CD14-positive monocyte (primary cell): ENCODE measurements at regions not wholly inside any gene's neighbourhood (a gene's known extent, or its start where the extent isn't known, plus 50 kb on each side); places are given as distances from the start of the nearest gene placed in this dataset.

Experiments
- DNase-seq, 3 donors: peaks; one replicate each; pipeline ENCODE4 v3.0.0-alpha.2; 2011 to 2022
- H2AFZ ChIP-seq: 2 replicates; pipeline ENCODE4 v1.6.0; 2012; ENCODE audit warnings: mild to moderate bottlenecking, low read depth, low read length, inconsistent platforms; ENCODE audit not compliant: insufficient read depth, poor library complexity, severe bottlenecking
- H3K27ac ChIP-seq, 2 donors: 1 replicate in 1 of 2; 2 replicates in 1 of 2; pipeline ENCODE4 v1.5.1; 2012 to 2013; ENCODE audit warnings: low read length in 2 of 2, control low read depth in 1 of 2, inconsistent platforms in 1 of 2, low read depth in 1 of 2, mild to moderate bottlenecking in 1 of 2
- H3K27me3 ChIP-seq, 2 donors: one replicate each; pipeline versions ENCODE4 v1.6.0 to v1.6.1; 2011 to 2013; ENCODE audit warnings: low read length in 2 of 2; ENCODE audit not compliant: control insufficient read depth in 2 of 2, insufficient read depth in 2 of 2
- H3K36me3 ChIP-seq, 2 donors: replicated peaks in 1 of 2; 1 replicate in 1 of 2; 2 replicates in 1 of 2; pipeline versions ENCODE4 v1.5.1 to v1.6.1; 2012 to 2013; ENCODE audit warnings: low read length in 2 of 2, control low read depth in 1 of 2, inconsistent platforms in 1 of 2, mild to moderate bottlenecking in 1 of 2; ENCODE audit not compliant: insufficient read depth in 2 of 2, control insufficient read depth in 1 of 2
- H3K4me1 ChIP-seq, 2 donors: 1 replicate in 1 of 2; 2 replicates in 1 of 2; pipeline versions ENCODE4 v1.5.1 to v1.6.1; 2012 to 2013; ENCODE audit warnings: low read length in 2 of 2, control low read depth in 1 of 2, inconsistent platforms in 1 of 2, mild to moderate bottlenecking in 1 of 2, moderate library complexity in 1 of 2; ENCODE audit not compliant: insufficient read depth in 2 of 2, control insufficient read depth in 1 of 2
- H3K4me2 ChIP-seq: replicated peaks from 2 replicates; pipeline ENCODE3; 2012; ENCODE audit warnings: low read length, moderate library complexity, mild to moderate bottlenecking; ENCODE audit not compliant: poor library complexity, severe bottlenecking; ENCODE audit errors: extremely low read depth
- H3K4me3 ChIP-seq, 3 experiments: fragments of 200-600 bp in 1 of 3; sonication (generic) in 1 of 3; replicated peaks in 1 of 3; 1 replicate in 2 of 3; 2 replicates in 1 of 3; pipeline ENCODE4 v1.5.1; 2011 to 2013; ENCODE audit warnings: low read length in 3 of 3, mild to moderate bottlenecking in 3 of 3, control low read depth in 2 of 3, low read depth in 2 of 3, inconsistent platforms in 1 of 3, moderate library complexity in 1 of 3
- H3K79me2 ChIP-seq: 2 replicates; pipeline ENCODE4 v1.6.0; 2012; ENCODE audit warnings: mild to moderate bottlenecking, control low read depth, inconsistent platforms, low read length, moderate library complexity; ENCODE audit not compliant: insufficient read depth
- H3K9ac ChIP-seq: 2 replicates; pipeline ENCODE4 v1.6.0; 2017; ENCODE audit warnings: low read length, mild to moderate bottlenecking; ENCODE audit not compliant: insufficient read depth, poor library complexity, severe bottlenecking
- H3K9me3 ChIP-seq, 2 donors: replicated peaks in 1 of 2; 1 replicate in 1 of 2; 2 replicates in 1 of 2; pipeline versions ENCODE4 v1.5.1 to v1.6.1; 2012 to 2013; ENCODE audit warnings: low read length in 2 of 2, control low read depth in 1 of 2; ENCODE audit not compliant: control insufficient read depth in 1 of 2, insufficient read depth in 1 of 2
- H4K20me1 ChIP-seq: 2 replicates; pipeline ENCODE4 v1.6.0; 2012; ENCODE audit warnings: mild to moderate bottlenecking, low read length, control low read depth, moderate library complexity; ENCODE audit not compliant: insufficient read depth
- H3K27ac Mint-ChIP-seq, 7 donors: one replicate each; pipeline ENCODE4 v1.8.0; 2020; ENCODE audit warnings: mild to moderate bottlenecking in 7 of 7, mixed read lengths in 7 of 7, moderate library complexity in 6 of 7, inconsistent platforms in 2 of 7
- H3K27me3 Mint-ChIP-seq, 3 donors: one replicate each; pipeline ENCODE4 v1.8.0; 2021 to 2022; ENCODE audit warnings: low read depth in 3 of 3, mild to moderate bottlenecking in 3 of 3, mixed read lengths in 3 of 3, moderate library complexity in 3 of 3, inconsistent platforms in 1 of 3
- H3K36me3 Mint-ChIP-seq, 2 donors: one replicate each; pipeline ENCODE4 v1.8.0; 2020; ENCODE audit warnings: mixed read lengths in 2 of 2, inconsistent platforms in 1 of 2, mild to moderate bottlenecking in 1 of 2
- H3K4me1 Mint-ChIP-seq: one replicate; pipeline ENCODE4 v1.8.0; 2020; ENCODE audit warnings: mild to moderate bottlenecking, mixed read lengths
- H3K4me3 Mint-ChIP-seq, 2 donors: one replicate each; pipeline ENCODE4 v1.8.0; 2020; ENCODE audit warnings: mild to moderate bottlenecking in 2 of 2, mixed read lengths in 2 of 2, moderate library complexity in 1 of 2
- H3K9me3 Mint-ChIP-seq, 7 donors: one replicate each; pipeline ENCODE4 v1.8.0; 2020 to 2022; ENCODE audit warnings: mixed read lengths in 7 of 7, mild to moderate bottlenecking in 6 of 7, moderate library complexity in 6 of 7, inconsistent platforms in 2 of 7
- CTCF ChIP-seq: fragments of 200-600 bp; IDR thresholded peaks from one replicate; pipeline ENCODE4 v1.8.0; 2022; ENCODE audit warnings: antibody characterized with exemption, mild to moderate bottlenecking
- WGBS: methylation state at CpG from one replicate; pipeline ENCODE4 v1.1.5; 2013; ENCODE audit warnings: missing lambda C conversion rate; ENCODE audit not compliant: insufficient coverage; 5-methylcytosine and 5-hydroxymethylcytosine counted together
- intact Hi-C, 2 donors: fragments of 100-400 bp; cut with micrococcal nuclease; formaldehyde crosslinking; loops; one replicate each; pipeline versions ENCODE4 v1.15.0 to v1.15.1; 2023

GRCh38 chr4:149136951-149137620 lies 678.6 kb downstream of the IQCM start:
- no peak overlapping the region for H2AFZ ChIP-seq

GRCh38 chr4:149135062-149135461 lies 680.6 kb downstream of the IQCM start:
- H3K9me3 Mint-ChIP-seq: peaks cover 0 to 13% (median 5%) of the 10 kb centered on the region in 7 donors
- H3K27ac Mint-ChIP-seq: no peak overlapping the region
- H3K4me3 ChIP-seq: no peak overlapping the region
- no peak overlapping the region for H3K9ac ChIP-seq
- WGBS: 84% methylated on average over 2 of the region's 4 CpGs
- no peak overlapping the region for H3K27ac ChIP-seq
- H3K9me3 ChIP-seq: peaks cover 3 to 22% of the 10 kb centered on the region in 2 donors
- no peak overlapping the region for H3K4me2 ChIP-seq
- H3K36me3 ChIP-seq: no peaks in the 10 kb centered on the region
- H2AFZ ChIP-seq: no peak overlapping the region
- intact Hi-C loops: no loop called here
- no peaks in the 10 kb centered on the region for H3K4me1 ChIP-seq
- no peaks in the 10 kb centered on the region for H3K79me2 ChIP-seq
- H3K27me3 ChIP-seq: no peaks in the 10 kb centered on the region
- H4K20me1 ChIP-seq: no peaks in the 10 kb centered on the region
- H3K4me3 Mint-ChIP-seq: no peak overlapping the region
- no peak for DNase-seq
- no peak for TF ChIP-seq CTCF
- H3K4me1 Mint-ChIP-seq: no peaks in the 10 kb centered on the region
- H3K36me3 Mint-ChIP-seq: no peaks in the 10 kb centered on the region
- H3K27me3 Mint-ChIP-seq: no peaks in the 10 kb centered on the region

More at GRCh38 chr4:149136951-149137620, 678.6 kb downstream of the IQCM start:
- Mint-ChIP-seq H3K9me3 (peaks cover 0 to 13% (median 5%) of the 10 kb centered on the region in 7 donors), H3K36me3 (no peaks in the 10 kb centered on the region), H3K4me3 (no peak overlapping the region), H3K4me1 (no peaks in the 10 kb centered on the region), H3K27ac (no peak overlapping the region), H3K27me3 (no peaks in the 10 kb centered on the region)
- peaks cover 3 to 22% of the 10 kb centered on the region in 2 donors for H3K9me3 ChIP-seq
- no peak overlapping the region for H3K9ac ChIP-seq
- H3K27me3 ChIP-seq: no peaks in the 10 kb centered on the region
- no peaks in the 10 kb centered on the region for H3K4me1 ChIP-seq
- H3K4me3 ChIP-seq: no peak overlapping the region
- no peaks in the 10 kb centered on the region for H3K36me3 ChIP-seq
- H4K20me1 ChIP-seq: no peaks in the 10 kb centered on the region
- TF ChIP-seq CTCF: no peak
- 79% methylated on average over 2 of the region's 3 CpGs for WGBS
- H3K27ac ChIP-seq: no peak overlapping the region
- H3K4me2 ChIP-seq: no peak overlapping the region
- DNase-seq: no peak
- intact Hi-C loops: no loop called here
- no peaks in the 10 kb centered on the region for H3K79me2 ChIP-seq
